ENCODE measurements at regions not wholly inside any gene's neighbourhood (a gene's known extent, or its start where the extent isn't known, plus 50 kb on each side); places are given as distances from the start of the nearest gene placed in this dataset.

DNA sequence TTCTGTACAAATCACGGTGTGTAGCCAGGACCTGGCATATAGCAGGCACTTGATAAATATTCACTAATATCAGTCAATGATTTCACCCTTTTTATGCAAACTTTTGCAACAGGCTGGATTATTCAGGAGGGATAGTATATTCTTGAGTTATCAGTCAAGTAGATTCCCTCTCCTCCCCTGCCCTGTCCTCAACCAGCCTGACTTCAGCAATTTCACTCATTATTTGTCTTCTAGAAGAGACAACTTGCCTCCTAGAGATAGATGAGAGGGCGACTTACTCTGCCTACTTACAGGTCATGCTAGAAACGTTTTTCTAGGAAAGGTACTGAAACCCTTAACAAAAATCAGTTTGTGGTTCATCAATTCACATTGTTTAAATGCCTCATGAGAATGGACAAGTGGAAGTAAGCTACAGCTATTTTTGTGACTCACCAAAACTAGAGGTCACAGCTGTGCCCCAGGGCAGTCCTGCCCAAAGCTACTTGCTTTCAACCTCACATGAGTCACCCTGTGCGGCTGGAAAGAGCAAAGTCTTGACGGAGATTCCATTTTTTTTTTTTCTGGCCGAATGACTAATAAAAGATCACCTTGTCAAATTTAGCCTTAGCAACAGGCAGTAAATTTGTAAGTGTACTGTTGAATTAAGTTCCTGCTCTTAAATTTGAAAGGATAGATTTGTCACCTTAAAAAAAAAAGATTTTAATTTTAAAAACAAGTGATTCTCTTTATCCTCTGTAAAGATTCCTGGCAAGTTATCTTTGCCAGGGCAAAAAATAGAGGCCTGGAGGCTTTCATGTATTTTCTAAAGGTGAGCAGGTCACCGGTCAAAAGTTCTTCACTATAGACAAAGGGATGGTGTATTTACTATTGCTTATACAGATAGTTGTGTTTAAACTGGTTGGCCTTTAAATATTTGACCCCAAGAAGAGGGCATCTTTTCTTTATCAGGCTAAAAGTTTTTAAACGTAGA, 109.0 kb upstream of the SLC35G4 start:
- H3K36me3 ChIP-seq, result no peaks in the 10 kb centered on the region
- H3K27ac ChIP-seq, result no peak overlapping the region
- no peak overlapping the region for H3K4me3 ChIP-seq (ENCODE audit: low read depth in 1 of 2, low read length in 1 of 2)
- no peaks in the 10 kb centered on the region for H3K9me3 ChIP-seq
- H3K27me3 ChIP-seq, result no peaks in the 10 kb centered on the region
- H3K4me1 ChIP-seq (ENCODE audit: control insufficient read depth in 1 of 2, insufficient read depth in 1 of 2, low read depth in 1 of 2, low read length in 1 of 2), result no peaks in the 10 kb centered on the region
- TF ChIP-seq CTCF (IDR thresholded peaks at IDR 0.05), result no peak

DNA sequence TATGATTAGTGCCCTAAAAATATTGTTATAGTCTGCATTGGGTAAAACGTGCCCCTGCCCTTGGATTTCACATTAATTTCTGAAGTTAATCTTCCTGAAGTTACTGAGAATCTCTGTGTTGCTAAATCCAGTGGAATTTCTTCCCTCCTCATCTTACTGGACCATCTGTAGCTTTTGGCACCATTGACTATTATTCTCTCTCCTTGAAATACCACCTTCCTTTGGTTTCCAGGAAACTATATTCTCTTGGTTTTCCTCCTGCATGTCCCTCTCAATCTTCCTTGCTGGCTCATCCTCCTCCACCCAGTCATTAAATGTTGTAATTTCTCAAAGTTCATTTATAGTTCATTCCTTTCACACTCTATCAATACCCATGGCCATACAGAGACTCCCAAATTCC, 110.6 kb upstream of the SLC35G4 start:
- Histone ChIP-seq H3K36me3 (no peaks in the 10 kb centered on the region), H3K4me1 (ENCODE audit: control insufficient read depth in 1 of 2, insufficient read depth in 1 of 2, low read depth in 1 of 2, low read length in 1 of 2) (no peaks in the 10 kb centered on the region), H3K4me3 (ENCODE audit: low read depth in 1 of 2, low read length in 1 of 2) (no peak overlapping the region), H3K27me3 (no peaks in the 10 kb centered on the region), H3K27ac (no peak overlapping the region), H3K9me3 (no peaks in the 10 kb centered on the region)
- no peak for TF ChIP-seq CTCF (IDR thresholded peaks at IDR 0.05)

GRCh38 chr18:11497585-11497984, 111.8 kb upstream of the SLC35G4 start:
- no peaks in the 10 kb centered on the region for H3K36me3 ChIP-seq
- no peaks in the 10 kb centered on the region for H3K27me3 ChIP-seq
- H3K9me3 ChIP-seq, result no peaks in the 10 kb centered on the region
- H3K27ac ChIP-seq, result no peak overlapping the region
- no peak overlapping the region for H3K4me3 ChIP-seq (ENCODE audit: low read depth in 1 of 2, low read length in 1 of 2)
- no peak for TF ChIP-seq CTCF (IDR thresholded peaks at IDR 0.05)
- no peaks in the 10 kb centered on the region for H3K4me1 ChIP-seq (ENCODE audit: control insufficient read depth in 1 of 2, insufficient read depth in 1 of 2, low read depth in 1 of 2, low read length in 1 of 2)

GRCh38 chr18:11496526-11497172, 112.7 kb upstream of the SLC35G4 start:
- Histone ChIP-seq H3K36me3 (no peaks in the 10 kb centered on the region), H3K4me1 (ENCODE audit: control insufficient read depth in 1 of 2, insufficient read depth in 1 of 2, low read depth in 1 of 2, low read length in 1 of 2) (no peaks in the 10 kb centered on the region), H3K27me3 (no peaks in the 10 kb centered on the region), H3K27ac (no peak overlapping the region), H3K9me3 (no peaks in the 10 kb centered on the region), H3K4me3 (ENCODE audit: low read depth in 1 of 2, low read length in 1 of 2) (no peak overlapping the region)
- no peak for TF ChIP-seq CTCF (IDR thresholded peaks at IDR 0.05)

GRCh38 chr18:11495441-11495840, 114.0 kb upstream of the SLC35G4 start:
- H3K4me1 ChIP-seq (ENCODE audit: control insufficient read depth in 1 of 2, insufficient read depth in 1 of 2, low read depth in 1 of 2, low read length in 1 of 2), result no peaks in the 10 kb centered on the region
- TF ChIP-seq CTCF (IDR thresholded peaks at IDR 0.05), result no peak
- no peak overlapping the region for H3K27ac ChIP-seq

More at GRCh38 chr18:11495441-11495840, 114.0 kb upstream of the SLC35G4 start:
- H3K4me3 ChIP-seq (ENCODE audit: low read depth in 1 of 2, low read length in 1 of 2), result no peak overlapping the region
- H3K9me3 ChIP-seq, result no peaks in the 10 kb centered on the region
- H3K36me3 ChIP-seq, result no peaks in the 10 kb centered on the region
- H3K27me3 ChIP-seq, result no peaks in the 10 kb centered on the region

Measured in neutrophil (primary cell).